Caco-2 (cell line): ENCODE measurements at regions not wholly inside any gene's neighbourhood (a gene's known extent, or its start where the extent isn't known, plus 50 kb on each side); places are given as distances from the start of the nearest gene placed in this dataset.

Source experiments
- BruUV-seq: library from RNA; stranded (reverse); fragments of 400-500 nt; replicated peaks from 2 replicates; lab custom pipeline; 2021; lab: Mats Ljungman, UMichigan
- CTCF ChIA-PET: fragments of 300-600 bp; sonication (Branson Sonifier 250); formaldehyde crosslinking; loops from one replicate; lab custom pipeline; 2022; ENCODE audit warnings: antibody characterized with exemption; lab: Charles Lee
- POLR2A ChIA-PET: fragments of 300-600 bp; sonication (Branson Sonifier 250); formaldehyde crosslinking; loops from one replicate; lab custom pipeline; 2022; ENCODE audit warnings: antibody characterized with exemption; lab: Charles Lee
- DNase-seq, 2 experiments: peaks; one replicate each; pipeline versions ENCODE4 v3.0.0 to v3.0.0-alpha.2; 2020 to 2022
- H3K27me3 ChIP-seq: replicated peaks from 2 replicates; pipeline ENCODE4 v1.6.0; 2011; ENCODE audit warnings: low read length; ENCODE audit not compliant: control insufficient read depth, insufficient read depth
- H3K36me3 ChIP-seq: 2 replicates; pipeline ENCODE4 v1.5.1; 2011; ENCODE audit warnings: low read length; ENCODE audit not compliant: control insufficient read depth, insufficient read depth
- H3K4me1 ChIP-seq: fragments of 250-450 bp; sonication (Bioruptor Pico); 2 replicates; pipeline ENCODE4 v1.5.1; 2020; ENCODE audit warnings: mild to moderate bottlenecking
- H3K4me3 ChIP-seq: 2 replicates; pipeline ENCODE4 v1.5.1; 2011; ENCODE audit warnings: low read depth, mild to moderate bottlenecking, control low read depth, low read length
- H3K9me3 ChIP-seq: fragments of 250-450 bp; sonication (Bioruptor Pico); 2 replicates; pipeline ENCODE4 v1.5.1; 2020; ENCODE audit warnings: mild to moderate bottlenecking, moderate library complexity
- H3K27ac Mint-ChIP-seq: one replicate; pipeline ENCODE4 v1.8.0; 2022; ENCODE audit warnings: mixed read lengths; ENCODE audit not compliant: unreplicated experiment
- H3K27me3 Mint-ChIP-seq: one replicate; pipeline ENCODE4 v1.8.0; 2022; ENCODE audit warnings: mixed read lengths; ENCODE audit not compliant: insufficient read depth, unreplicated experiment
- H3K36me3 Mint-ChIP-seq: one replicate; pipeline ENCODE4 v1.8.0; 2022; ENCODE audit warnings: mild to moderate bottlenecking, mixed read lengths; ENCODE audit not compliant: insufficient read depth, unreplicated experiment
- H3K4me1 Mint-ChIP-seq: one replicate; pipeline ENCODE4 v1.8.0; 2022; ENCODE audit warnings: low read depth, mixed read lengths; ENCODE audit not compliant: unreplicated experiment
- H3K4me3 Mint-ChIP-seq: one replicate; pipeline ENCODE4 v1.8.0; 2022; ENCODE audit warnings: mild to moderate bottlenecking, moderate library complexity, mixed read lengths; ENCODE audit not compliant: unreplicated experiment
- H3K9me3 Mint-ChIP-seq: one replicate; pipeline ENCODE4 v1.8.0; 2022; ENCODE audit warnings: mixed read lengths; ENCODE audit not compliant: unreplicated experiment
- CTCF ChIP-seq, 2 experiments: fragments of 200-600 bp in 1 of 2; IDR thresholded peaks; 1 replicate in 1 of 2; 2 replicates in 1 of 2; pipeline versions ENCODE4 v1.5.1 to v1.8.0; 2011 to 2022; ENCODE audit warnings: antibody characterized with exemption in 1 of 2, control low read depth in 1 of 2, inconsistent platforms in 1 of 2, low read depth in 1 of 2, low read length in 1 of 2, mild to moderate bottlenecking in 1 of 2, moderate library complexity in 1 of 2; ENCODE audit not compliant: insufficient read depth in 1 of 2, severe bottlenecking in 1 of 2, unreplicated experiment in 1 of 2
- intact Hi-C: fragments of 100-400 bp; cut with micrococcal nuclease; formaldehyde crosslinking; loops from one replicate; pipeline ENCODE4 v1.10.0; 2022; ENCODE audit not compliant: unreplicated experiment

- no TSS peak for BruUV-seq
- intact Hi-C loops, result no loop called here
- DNase-seq, result no peak
- H3K9me3 Mint-ChIP-seq, result peaks cover 11% of the 10 kb centered on the region
- Histone ChIP-seq H3K9me3 (no peaks in the 10 kb centered on the region), H3K4me3 (no peak overlapping the region), H3K27me3 (no peaks in the 10 kb centered on the region), H3K36me3 (no peaks in the 10 kb centered on the region), H3K4me1 (peaks cover 2% of the 10 kb centered on the region)
- TF ChIP-seq CTCF (IDR thresholded peaks at IDR 0.05; ENCODE audit: insufficient read depth in 1 of 2, low read depth in 1 of 2, low read length in 1 of 2, severe bottlenecking in 1 of 2, unreplicated experiment in 1 of 2), result no peak
- CTCF ChIA-PET, result no interaction called here
- H3K4me3 Mint-ChIP-seq, result no peak overlapping the region
- no peaks in the 10 kb centered on the region for H3K36me3 Mint-ChIP-seq
- H3K27me3 Mint-ChIP-seq, result no peaks in the 10 kb centered on the region
- H3K27ac Mint-ChIP-seq, result no peak overlapping the region
- POLR2A ChIA-PET, result no interaction called here
- peaks cover under 1% of the 10 kb centered on the region for H3K4me1 Mint-ChIP-seq
Observed at GRCh38 chr4:156186111-156186510, 232.4 kb upstream of the CTSO start.

DNA sequence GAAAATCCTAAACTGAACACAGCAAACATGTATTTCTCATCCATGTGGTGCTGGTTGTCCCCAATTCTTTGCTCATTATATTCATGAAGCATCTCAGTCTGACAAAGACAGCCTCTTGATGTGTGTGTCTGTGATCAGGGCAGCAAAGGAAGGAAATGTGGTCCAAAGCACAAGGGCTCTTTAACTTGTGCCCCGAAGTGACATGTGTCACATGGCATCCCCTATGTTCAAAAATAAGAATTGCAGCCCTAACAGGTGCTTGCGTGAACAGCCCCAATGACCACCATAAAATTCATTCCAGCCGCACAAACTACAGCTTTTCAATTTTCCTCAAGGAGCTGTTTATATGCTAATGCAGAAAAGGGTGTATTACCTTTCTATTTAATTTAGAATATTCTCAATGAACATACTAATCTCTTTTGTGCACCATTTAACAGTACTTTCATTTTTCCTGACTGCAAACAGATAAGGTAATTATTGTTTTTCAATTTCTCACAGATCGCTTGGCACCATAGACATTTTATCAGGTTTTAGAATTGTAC is 231.9 kb upstream of the CTSO start:
- POLR2A ChIA-PET, result no interaction called here
- no peaks in the 10 kb centered on the region for H3K9me3 ChIP-seq
- H3K9me3 Mint-ChIP-seq, result peaks cover 11% of the 10 kb centered on the region
- H3K4me1 ChIP-seq, result no peaks in the 10 kb centered on the region
- H3K27ac Mint-ChIP-seq, result no peak overlapping the region
- H3K4me3 Mint-ChIP-seq, result no peak overlapping the region
- TF ChIP-seq CTCF (IDR thresholded peaks at IDR 0.05; ENCODE audit: insufficient read depth in 1 of 2, low read depth in 1 of 2, low read length in 1 of 2, severe bottlenecking in 1 of 2, unreplicated experiment in 1 of 2), result no peak
- CTCF ChIA-PET, result no interaction called here
- H3K4me3 ChIP-seq, result no peak overlapping the region
- no peaks in the 10 kb centered on the region for H3K36me3 Mint-ChIP-seq
- no peaks in the 10 kb centered on the region for H3K4me1 Mint-ChIP-seq
- no TSS peak for BruUV-seq
- H3K27me3 ChIP-seq, result no peaks in the 10 kb centered on the region
- H3K27me3 Mint-ChIP-seq, result no peaks in the 10 kb centered on the region
- intact Hi-C loops, result no loop called here
- H3K36me3 ChIP-seq, result no peaks in the 10 kb centered on the region
- no peak for DNase-seq

DNA sequence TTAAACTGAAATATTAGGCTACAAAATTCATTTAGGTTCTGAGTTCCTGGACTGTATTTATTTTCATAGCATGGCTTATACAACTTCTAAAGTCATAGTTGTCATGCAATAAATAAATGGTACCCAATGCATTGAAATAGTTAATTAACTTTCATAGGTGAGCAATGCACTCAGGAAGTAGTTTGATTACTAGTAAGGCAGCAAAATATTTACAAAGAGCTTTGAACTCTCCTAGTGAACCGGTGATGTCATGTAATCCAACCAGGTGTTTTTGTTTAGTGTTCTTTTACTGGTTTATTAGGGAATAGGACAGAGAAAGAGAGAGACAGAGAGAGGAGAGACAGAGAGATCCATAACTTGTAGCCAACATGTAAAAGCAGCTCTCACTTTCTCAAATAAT is 228.6 kb upstream of the CTSO start:
- intact Hi-C loops, result no loop called here
- Histone ChIP-seq H3K4me1 (no peaks in the 10 kb centered on the region), H3K36me3 (no peaks in the 10 kb centered on the region), H3K4me3 (no peak overlapping the region), H3K27me3 (no peaks in the 10 kb centered on the region), H3K9me3 (no peaks in the 10 kb centered on the region)
- DNase-seq, result no peak
- Mint-ChIP-seq H3K4me1 (no peaks in the 10 kb centered on the region), H3K27me3 (no peaks in the 10 kb centered on the region), H3K4me3 (no peak overlapping the region), H3K36me3 (no peaks in the 10 kb centered on the region), H3K27ac (no peak overlapping the region), H3K9me3 (no peaks in the 10 kb centered on the region)
- ChIA-PET POLR2A (no interaction called here), CTCF (no interaction called here)
- BruUV-seq, result no TSS peak
- no peak for TF ChIP-seq CTCF (IDR thresholded peaks at IDR 0.05; ENCODE audit: insufficient read depth in 1 of 2, low read depth in 1 of 2, low read length in 1 of 2, severe bottlenecking in 1 of 2, unreplicated experiment in 1 of 2)
